ENCODE measurements at regions not wholly inside any gene's neighbourhood (a gene's known extent, or its start where the extent isn't known, plus 50 kb on each side); places are given as distances from the start of the nearest gene placed in this dataset.
"Not testable (repeated sequence)": the region's sequence is repeated elsewhere in the genome, so short reads cannot be mapped to it uniquely, and the experiment has no call there.

- Histone ChIP-seq H3K27me3 (ENCODE audit: control insufficient read depth, insufficient read depth, low read length) (no peaks in the 10 kb centered on the region), H3K36me3 (ENCODE audit: control insufficient read depth, insufficient read depth, low read length) (no peaks in the 10 kb centered on the region), H3K27ac (ENCODE audit: low read depth, low read length) (no peak overlapping the region), H3K9ac (ENCODE audit: low read depth, low read length) (no peak overlapping the region), H3K9me3 (ENCODE audit: control insufficient read depth, insufficient read depth, low read length) (no peaks in the 10 kb centered on the region), H3K4me1 (ENCODE audit: control insufficient read depth, insufficient read depth, low read length) (no peaks in the 10 kb centered on the region), H3K4me3 (ENCODE audit: low read depth, low read length) (no peak overlapping the region)
These were observed 54.9 kb upstream of the OSMR start for GRCh38 chr5:38790891-38791290.

GRCh38 chr5:38793099-38793498 is 52.7 kb upstream of the OSMR start:
- H3K27me3 ChIP-seq (ENCODE audit: control insufficient read depth, insufficient read depth, low read length): no peaks in the 10 kb centered on the region
- no peak overlapping the region for H3K9ac ChIP-seq (ENCODE audit: low read depth, low read length)

GRCh38 chr5:38794037-38794436 is 51.8 kb upstream of the OSMR start:
- H3K4me3 ChIP-seq (ENCODE audit: low read depth, low read length); H3K27ac ChIP-seq (ENCODE audit: low read depth, low read length); H3K4me1 ChIP-seq (ENCODE audit: control insufficient read depth, insufficient read depth, low read length); H3K27me3 ChIP-seq (ENCODE audit: control insufficient read depth, insufficient read depth, low read length); H3K9ac ChIP-seq (ENCODE audit: low read depth, low read length); H3K9me3 ChIP-seq (ENCODE audit: control insufficient read depth, insufficient read depth, low read length); H3K36me3 ChIP-seq (ENCODE audit: control insufficient read depth, insufficient read depth, low read length): not testable (repeated sequence)

More at GRCh38 chr5:38793099-38793498, 52.7 kb upstream of the OSMR start:
- Histone ChIP-seq H3K4me1 (ENCODE audit: control insufficient read depth, insufficient read depth, low read length) (no peaks in the 10 kb centered on the region), H3K4me3 (ENCODE audit: low read depth, low read length) (no peak overlapping the region), H3K9me3 (ENCODE audit: control insufficient read depth, insufficient read depth, low read length) (no peaks in the 10 kb centered on the region), H3K36me3 (ENCODE audit: control insufficient read depth, insufficient read depth, low read length) (no peaks in the 10 kb centered on the region), H3K27ac (ENCODE audit: low read depth, low read length) (no peak overlapping the region)

- Histone ChIP-seq H3K27ac (ENCODE audit: low read depth, low read length) (no peak overlapping the region), H3K27me3 (ENCODE audit: control insufficient read depth, insufficient read depth, low read length) (no peaks in the 10 kb centered on the region)
These were observed 50.8 kb upstream of the OSMR start for GRCh38 chr5:38794986-38795385.

GRCh38 chr5:38795986-38796741 is 49.6 kb upstream of the OSMR start:
- H3K9me3 ChIP-seq (ENCODE audit: control insufficient read depth, insufficient read depth, low read length): no peaks in the 10 kb centered on the region
- H3K9ac ChIP-seq (ENCODE audit: low read depth, low read length): no peak overlapping the region
- H3K27me3 ChIP-seq (ENCODE audit: control insufficient read depth, insufficient read depth, low read length): no peaks in the 10 kb centered on the region
- H3K36me3 ChIP-seq (ENCODE audit: control insufficient read depth, insufficient read depth, low read length): no peaks in the 10 kb centered on the region
- H3K4me3 ChIP-seq (ENCODE audit: low read depth, low read length): no peak overlapping the region
- H3K4me1 ChIP-seq (ENCODE audit: control insufficient read depth, insufficient read depth, low read length): no peaks in the 10 kb centered on the region
- H3K27ac ChIP-seq (ENCODE audit: low read depth, low read length): no peak overlapping the region

More at GRCh38 chr5:38794986-38795385, 50.8 kb upstream of the OSMR start:
- Histone ChIP-seq H3K36me3 (ENCODE audit: control insufficient read depth, insufficient read depth, low read length) (no peaks in the 10 kb centered on the region), H3K9ac (ENCODE audit: low read depth, low read length) (no peak overlapping the region), H3K9me3 (ENCODE audit: control insufficient read depth, insufficient read depth, low read length) (no peaks in the 10 kb centered on the region), H3K4me1 (ENCODE audit: control insufficient read depth, insufficient read depth, low read length) (no peaks in the 10 kb centered on the region), H3K4me3 (ENCODE audit: low read depth, low read length) (no peak overlapping the region)
